ENCODE measurements at regions not wholly inside any gene's neighbourhood (a gene's known extent, or its start where the extent isn't known, plus 50 kb on each side); places are given as distances from the start of the nearest gene placed in this dataset.
"Not testable (repeated sequence)": the region's sequence is repeated elsewhere in the genome, so short reads cannot be mapped to it uniquely, and the experiment has no call there.

GRCh38 chr4:97432551-97432950, 710.7 kb downstream of the STPG2 start (continued):
- TF ChIP-seq CTCF (conservative IDR thresholded peaks at IDR 0.05; ENCODE audit: low read depth in 2 of 2) (no peak), JUNB (IDR thresholded peaks at IDR 0.05; ENCODE audit: unreplicated experiment) (no peak), ZNF114 (CRISPR knock-in tag; IDR thresholded peaks at IDR 0.05) (no peak), NANOG (IDR thresholded peaks at IDR 0.05; ENCODE audit: borderline replicate concordance) (no peak), STAT1 (IDR thresholded peaks at IDR 0.05; ENCODE audit: unreplicated experiment) (no peak), POLR2AphosphoS5 (IDR thresholded peaks at IDR 0.05; ENCODE audit: low read depth) (no peak)

- H3K4me3 ChIP-seq; H3K9me2 ChIP-seq (ENCODE audit: insufficient read depth); DNase-seq (ENCODE audit: low spot score); H2AFZ ChIP-seq; H3K27me3 Mint-ChIP-seq (ENCODE audit: insufficient read depth, low read depth, poor library complexity); H3K4me3 Mint-ChIP-seq; H3K36me3 ChIP-seq (ENCODE audit: insufficient read depth); H3K4me1 ChIP-seq (ENCODE audit: insufficient read depth); ATAC-seq; H3K27ac ChIP-seq (ENCODE audit: low read depth); H3K79me2 ChIP-seq (replicated peaks; ENCODE audit: insufficient read depth); H3F3A ChIP-seq (replicated peaks; ENCODE audit: low read depth); H3K27ac Mint-ChIP-seq; H3K4me2 ChIP-seq; H3K4me1 Mint-ChIP-seq; H4K20me1 ChIP-seq (replicated peaks; ENCODE audit: insufficient read depth); H3K27me3 ChIP-seq (ENCODE audit: insufficient read depth): not testable (repeated sequence)
- Mint-ChIP-seq H3K36me3 (ENCODE audit: low read depth) (peaks cover 32% of the 10 kb centered on the region), H3K9me3 (peaks cover 35% of the 10 kb centered on the region)
- TF ChIP-seq CTCF (conservative IDR thresholded peaks at IDR 0.05; ENCODE audit: low read depth in 2 of 2), result peak in 1 of 2 experiments; percentile 36; a peak in 2 of 4 replicates
Observed at GRCh38 chr4:97437998-97438705, 705.1 kb downstream of the STPG2 start.

GRCh38 chr4:97453186-97453585, 690.1 kb downstream of the STPG2 start:
- Histone ChIP-seq H4K20me1 (replicated peaks; ENCODE audit: insufficient read depth) (no peaks in the 10 kb centered on the region), H3K36me3 (ENCODE audit: insufficient read depth) (no peaks in the 10 kb centered on the region), H3K4me3 (no peak overlapping the region), H3K4me1 (ENCODE audit: insufficient read depth) (no peaks in the 10 kb centered on the region; the same call in 1 of the 2 replicates), H3F3A (replicated peaks; ENCODE audit: low read depth) (no peaks in the 10 kb centered on the region), H2AFZ (no peak overlapping the region), H3K79me2 (replicated peaks; ENCODE audit: insufficient read depth) (no peaks in the 10 kb centered on the region), H3K9me2 (ENCODE audit: insufficient read depth) (no peaks in the 10 kb centered on the region; the same call in 1 of the 2 replicates), H3K4me2 (no peak overlapping the region), H3K27me3 (ENCODE audit: insufficient read depth) (no peaks in the 10 kb centered on the region), H3K27ac (ENCODE audit: low read depth) (no peak overlapping the region)
- no peak for TF ChIP-seq ZNF462 (CRISPR knock-in tag; IDR thresholded peaks at IDR 0.05)
- no peak overlapping the region for H3K27ac Mint-ChIP-seq
- H3K36me3 Mint-ChIP-seq (ENCODE audit: low read depth), result peaks cover 21% of the 10 kb centered on the region
- no peak for ATAC-seq
- H3K9me3 Mint-ChIP-seq, result peaks cover 29% of the 10 kb centered on the region
- H3K4me3 Mint-ChIP-seq, result no peak overlapping the region
- H3K27me3 Mint-ChIP-seq (ENCODE audit: insufficient read depth, low read depth, poor library complexity), result peaks cover 1% of the 10 kb centered on the region
- no peak for DNase-seq (ENCODE audit: low spot score)
- no peaks in the 10 kb centered on the region; the same call in 2 of the 3 replicates for H3K4me1 Mint-ChIP-seq

Measured in GM23338 (cell line).